HFF-Myc (cell line): ENCODE measurements at regions not wholly inside any gene's neighbourhood (a gene's known extent, or its start where the extent isn't known, plus 50 kb on each side); places are given as distances from the start of the nearest gene placed in this dataset.

Experiments
- DNase-seq: peaks from one replicate; pipeline ENCODE4 v3.0.0-alpha.2; 2011; ENCODE audit warnings: low read depth; ENCODE audit errors: extremely low read depth
- H3K4me3 ChIP-seq: replicated peaks from 2 replicates; pipeline ENCODE4 v1.5.1; 2011; ENCODE audit warnings: low read depth, mild to moderate bottlenecking, control low read depth, low read length
- CTCF ChIP-seq: IDR thresholded peaks from 2 replicates; pipeline ENCODE4 v1.5.1; 2012; ENCODE audit warnings: mild to moderate bottlenecking, low read depth, low read length, control low read depth; ENCODE audit errors: missing control alignments

- DNase-seq: no peak
Measured at GRCh38 chr3:5277612-5278236, 90.2 kb downstream of the EDEM1 start.

GRCh38 chr3:5278666-5279065 is 91.2 kb downstream of the EDEM1 start:
- TF ChIP-seq CTCF: no peak
- no peak for DNase-seq
- no peak overlapping the region for H3K4me3 ChIP-seq

More at GRCh38 chr3:5277612-5278236, 90.2 kb downstream of the EDEM1 start:
- no peak for TF ChIP-seq CTCF
- no peak overlapping the region for H3K4me3 ChIP-seq

- no peak for DNase-seq
- no peak for TF ChIP-seq CTCF
- no peak overlapping the region for H3K4me3 ChIP-seq
Measured at GRCh38 chr3:5282703-5283102, 95.2 kb downstream of the EDEM1 start.

- DNase-seq: no peak
- H3K4me3 ChIP-seq: no peak overlapping the region
- no peak for TF ChIP-seq CTCF
Measured at GRCh38 chr3:5285439-5285838, 97.9 kb downstream of the EDEM1 start.

- no peak overlapping the region for H3K4me3 ChIP-seq
- no peak for DNase-seq
- no peak for TF ChIP-seq CTCF
Measured at GRCh38 chr3:5290915-5291314, 103.4 kb downstream of the EDEM1 start.

GRCh38 chr3:5292512-5292911 is 105.0 kb downstream of the EDEM1 start:
- no peak for TF ChIP-seq CTCF
- DNase-seq: no peak
- H3K4me3 ChIP-seq: no peak overlapping the region

- TF ChIP-seq CTCF: no peak
- DNase-seq: no peak
- H3K4me3 ChIP-seq: no peak overlapping the region
Measured at GRCh38 chr3:5293207-5293606, 105.7 kb downstream of the EDEM1 start.
